ENCODE measurements at regions not wholly inside any gene's neighbourhood (a gene's known extent, or its start where the extent isn't known, plus 50 kb on each side); places are given as distances from the start of the nearest gene placed in this dataset.
"Not testable (repeated sequence)": the region's sequence is repeated elsewhere in the genome, so short reads cannot be mapped to it uniquely, and the experiment has no call there.

DNA sequence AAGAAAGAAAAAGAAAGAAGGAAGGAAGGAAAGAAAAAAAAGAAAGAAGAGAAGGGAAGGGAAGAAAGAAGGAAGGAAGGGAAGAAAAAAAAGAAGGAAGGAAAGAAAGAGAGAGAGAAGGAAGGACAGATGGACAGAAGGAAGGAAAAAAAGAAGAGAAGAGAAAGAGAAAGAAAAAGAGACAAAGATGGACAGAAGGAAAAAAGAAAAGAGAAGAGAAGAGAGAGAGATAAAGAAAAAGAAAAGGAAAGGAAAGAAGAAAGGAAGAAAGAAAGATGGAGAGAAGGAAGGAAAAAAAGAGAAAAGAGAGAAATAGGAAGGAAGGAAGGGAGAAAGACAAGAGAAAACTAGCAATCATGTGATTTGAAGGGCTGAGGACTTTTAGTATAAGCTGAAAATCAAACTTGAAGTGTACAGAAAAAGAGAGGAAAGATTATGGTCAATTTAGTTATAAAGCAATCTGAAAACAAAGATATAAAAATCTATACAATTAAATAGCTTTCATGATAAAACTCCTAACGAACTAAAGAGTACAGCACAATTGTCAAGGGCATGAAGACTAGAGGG lies 115.3 kb downstream of the LTN1 start:
- no peak for DNase-seq (ENCODE audit: low read depth in 2 of 2)

DNA sequence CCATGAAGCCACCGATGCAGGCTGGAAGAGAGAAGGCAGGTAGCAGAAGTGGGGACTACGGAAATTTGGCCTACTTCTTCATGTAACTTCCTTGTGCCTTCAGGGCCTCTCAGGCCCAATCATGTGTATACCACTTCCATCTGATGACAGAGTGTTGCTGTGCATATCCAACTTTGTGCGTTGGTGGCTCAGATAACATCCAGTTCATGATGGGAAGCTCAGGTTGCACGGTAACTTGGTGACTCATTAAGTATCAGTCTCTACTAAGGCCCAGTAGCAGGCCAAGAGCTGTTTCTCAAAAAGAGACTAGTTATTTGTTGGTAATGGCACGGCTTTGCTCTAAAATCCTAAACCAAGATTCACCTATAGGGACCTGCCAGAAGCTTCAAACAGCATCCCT lies 117.6 kb downstream of the LTN1 start:
- DNase-seq (ENCODE audit: low read depth in 2 of 2): no peak

- no peak for DNase-seq (ENCODE audit: low read depth in 2 of 2)
Measured at GRCh38 chr21:28872218-28872617, 120.5 kb downstream of the LTN1 start.

- DNase-seq (ENCODE audit: low read depth in 2 of 2): no peak
Measured at GRCh38 chr21:28871388-28872010, 121.2 kb downstream of the LTN1 start.

GRCh38 chr21:28867401-28867800 lies 125.3 kb downstream of the LTN1 start:
- no peak for DNase-seq (ENCODE audit: low read depth in 2 of 2)

- no peak for DNase-seq (ENCODE audit: low read depth in 2 of 2)
Measured at GRCh38 chr21:28865488-28866186, 127.0 kb downstream of the LTN1 start.

- no peak for DNase-seq (ENCODE audit: low read depth in 2 of 2)
Measured at GRCh38 chr21:28858424-28858823, 134.3 kb downstream of the LTN1 start.

DNA sequence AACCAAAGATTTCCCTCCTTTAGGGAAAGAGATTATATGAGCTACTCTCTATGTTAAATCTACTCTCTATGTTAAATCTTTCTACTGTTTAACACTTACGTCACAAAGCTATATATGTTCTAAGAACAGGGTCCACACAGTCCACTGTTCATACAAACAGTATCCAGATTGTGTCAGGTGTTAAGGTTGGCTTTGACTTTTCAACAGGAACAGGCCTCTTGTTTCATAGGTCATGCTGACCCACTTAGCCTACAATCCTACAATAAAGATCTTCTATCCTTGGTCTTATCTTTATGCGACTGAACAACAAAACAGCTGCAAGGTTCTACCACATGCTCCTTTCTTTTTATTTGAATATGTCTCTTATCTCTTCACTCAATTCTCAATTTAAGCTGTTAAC lies 134.9 kb downstream of the LTN1 start:
- no peak for DNase-seq (ENCODE audit: low read depth in 2 of 2)

DNA sequence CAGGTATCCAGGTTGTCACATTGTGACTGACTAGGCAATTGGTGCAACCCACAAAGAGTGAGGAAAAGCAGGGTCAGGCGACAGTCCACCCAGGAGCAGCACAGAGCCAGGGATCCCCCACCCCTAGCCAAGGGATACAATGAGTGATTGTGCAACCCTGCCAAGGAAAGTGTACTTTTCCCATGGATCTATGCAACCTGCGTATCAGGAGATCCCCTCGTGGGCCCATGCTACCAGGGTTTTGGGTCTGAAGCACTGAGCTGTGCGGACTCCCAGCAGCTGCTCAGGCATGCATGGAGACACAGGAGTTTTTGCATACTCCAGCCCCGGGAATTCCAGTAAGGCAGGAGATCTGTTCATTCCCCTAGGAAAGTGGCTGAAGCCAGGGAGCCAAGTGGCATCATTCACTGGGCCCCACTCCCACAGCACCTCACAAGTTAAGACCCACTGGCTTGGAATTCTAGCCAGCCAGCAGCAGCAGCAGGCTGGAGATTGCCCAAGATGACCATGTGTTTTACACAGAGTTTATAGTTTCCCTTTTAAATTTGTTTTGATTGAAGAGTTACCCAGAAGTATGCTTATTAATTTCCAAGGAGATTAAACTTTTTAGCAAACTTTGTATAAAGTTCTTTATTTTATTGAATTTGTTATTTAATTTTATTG lies 136.0 kb downstream of the LTN1 start:
- DNase-seq (ENCODE audit: low read depth in 2 of 2): no peak

DNA sequence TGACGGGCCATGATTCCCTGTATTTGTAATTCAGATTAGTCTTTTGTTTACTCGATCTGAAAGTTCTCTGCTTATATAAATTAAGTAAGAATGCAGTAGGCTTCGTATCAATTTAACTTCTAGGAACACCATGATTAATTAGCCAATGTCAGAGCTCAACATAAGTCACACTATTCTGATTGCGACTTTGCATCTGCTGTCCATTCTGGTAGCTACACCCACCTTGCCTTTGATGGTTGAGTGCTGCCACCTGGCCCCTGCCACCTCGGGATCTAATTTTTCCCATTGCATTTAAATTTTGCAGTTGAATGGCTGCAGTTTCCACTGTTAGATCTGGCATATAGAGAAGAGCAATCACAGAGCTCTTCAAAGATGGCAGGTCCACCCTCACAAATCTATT lies 140.0 kb downstream of the LTN1 start:
- no peak for DNase-seq (ENCODE audit: low read depth in 2 of 2)

GRCh38 chr21:28851645-28852044 lies 141.0 kb downstream of the LTN1 start:
- no peak for DNase-seq (ENCODE audit: low read depth in 2 of 2)

GRCh38 chr21:28839237-28839636 lies 153.4 kb downstream of the LTN1 start:
- not testable (repeated sequence) for DNase-seq (ENCODE audit: low read depth in 2 of 2)

DNA sequence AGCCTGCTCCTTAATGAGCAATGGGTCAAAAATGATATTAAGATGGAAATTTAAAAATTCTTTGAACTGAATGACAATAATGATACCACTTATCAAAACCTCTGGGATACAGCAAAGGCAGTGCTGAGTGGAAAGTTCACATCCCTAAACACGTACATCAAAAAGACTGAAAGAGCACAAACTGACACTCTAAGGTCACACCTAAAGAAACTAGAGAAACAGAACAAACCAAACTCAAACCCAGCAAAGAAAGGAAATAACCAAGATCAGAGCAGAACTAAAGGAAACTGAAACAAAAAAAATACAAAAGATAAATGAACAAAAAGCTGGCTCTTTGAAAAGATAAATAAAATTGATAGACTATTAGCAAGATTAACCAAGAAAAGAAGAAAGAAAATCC lies 155.3 kb downstream of the LTN1 start:
- not testable (repeated sequence) for DNase-seq (ENCODE audit: low read depth in 2 of 2)

DNA sequence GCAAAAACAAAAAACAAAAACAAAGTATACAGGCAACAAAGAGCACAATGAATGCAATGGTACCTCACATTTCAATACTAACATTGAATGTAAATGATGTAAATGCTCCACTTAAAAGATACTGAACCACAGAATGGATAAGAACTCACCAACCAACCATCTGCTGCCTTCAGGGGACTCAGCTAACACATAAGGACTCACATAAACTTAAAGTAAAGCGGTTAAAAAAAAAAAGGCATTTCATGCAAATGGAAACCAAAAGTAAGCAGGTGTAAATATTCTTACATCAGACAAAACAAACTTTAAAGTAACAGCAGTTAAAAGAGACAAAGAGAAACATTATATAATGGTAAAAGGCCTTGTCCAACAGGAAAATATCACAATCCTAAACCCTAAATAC lies 156.1 kb downstream of the LTN1 start:
- DNase-seq (ENCODE audit: low read depth in 2 of 2): not testable (repeated sequence)

- no peak for DNase-seq (ENCODE audit: low read depth in 2 of 2)
Measured at GRCh38 chr21:28834335-28835238, 158.1 kb downstream of the LTN1 start.

- DNase-seq (ENCODE audit: low read depth in 2 of 2): no peak
Measured at GRCh38 chr21:28833609-28834008, 159.1 kb downstream of the LTN1 start.

DNA sequence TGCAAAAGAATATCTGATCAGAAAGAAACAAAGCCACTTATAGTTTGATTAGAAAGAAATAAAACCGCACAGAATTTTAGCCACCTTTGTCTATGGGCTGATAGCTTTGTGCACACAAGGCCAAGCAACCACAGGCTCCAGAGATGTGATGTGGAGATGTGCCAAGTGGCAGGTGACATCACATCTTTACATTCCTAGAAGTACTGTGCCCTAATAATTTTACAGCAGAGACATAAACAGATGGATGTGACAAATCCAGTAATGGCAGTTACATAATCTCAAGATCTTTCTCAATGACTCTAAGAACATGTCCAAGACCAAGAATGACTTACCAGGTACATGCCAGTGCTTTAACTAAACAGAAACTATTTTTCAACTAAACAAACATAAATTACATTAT lies 159.5 kb downstream of the LTN1 start:
- no peak for DNase-seq (ENCODE audit: low read depth in 2 of 2)

DNA sequence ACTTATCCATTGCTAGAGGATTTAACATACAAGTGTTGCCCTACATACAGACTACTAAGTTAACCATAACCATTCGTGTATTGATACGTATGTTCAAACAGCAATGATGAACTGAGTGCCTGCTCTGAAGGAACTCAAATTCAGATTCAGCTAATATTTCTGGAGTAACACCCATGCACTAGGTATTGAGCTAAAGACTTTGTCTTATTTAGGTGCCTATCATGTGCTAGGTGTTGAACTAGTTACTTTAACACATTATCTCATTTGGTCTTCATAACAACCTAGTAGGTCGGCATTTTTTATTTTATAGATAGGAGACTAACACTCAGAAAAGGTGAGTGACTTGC lies 160.0 kb downstream of the LTN1 start:
- no peak for DNase-seq (ENCODE audit: low read depth in 2 of 2)

GRCh38 chr21:28832013-28832714 lies 160.5 kb downstream of the LTN1 start:
- DNase-seq (ENCODE audit: low read depth in 2 of 2): peak in 1 of 2 donors; percentile 5

DNA sequence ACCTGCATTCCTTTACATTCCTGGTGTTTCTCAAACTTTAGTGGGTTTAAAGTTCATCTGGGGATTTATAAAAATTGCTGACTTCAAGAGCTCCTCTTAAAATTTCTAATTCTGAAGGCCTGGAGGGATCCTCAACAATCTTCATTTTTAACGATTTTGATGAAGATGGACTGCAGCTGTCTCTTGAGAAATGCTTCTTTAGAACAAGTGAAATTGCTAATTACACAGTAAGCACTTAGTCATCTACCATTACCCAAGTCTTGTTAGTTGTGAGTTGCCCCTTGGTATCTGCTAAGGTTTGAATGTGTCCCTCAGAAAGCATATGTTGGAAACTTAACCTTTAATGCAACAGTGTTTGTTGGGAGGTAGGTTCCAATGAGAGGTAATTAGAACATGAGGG lies 163.7 kb downstream of the LTN1 start:
- DNase-seq (ENCODE audit: low read depth in 2 of 2): no peak

DNA sequence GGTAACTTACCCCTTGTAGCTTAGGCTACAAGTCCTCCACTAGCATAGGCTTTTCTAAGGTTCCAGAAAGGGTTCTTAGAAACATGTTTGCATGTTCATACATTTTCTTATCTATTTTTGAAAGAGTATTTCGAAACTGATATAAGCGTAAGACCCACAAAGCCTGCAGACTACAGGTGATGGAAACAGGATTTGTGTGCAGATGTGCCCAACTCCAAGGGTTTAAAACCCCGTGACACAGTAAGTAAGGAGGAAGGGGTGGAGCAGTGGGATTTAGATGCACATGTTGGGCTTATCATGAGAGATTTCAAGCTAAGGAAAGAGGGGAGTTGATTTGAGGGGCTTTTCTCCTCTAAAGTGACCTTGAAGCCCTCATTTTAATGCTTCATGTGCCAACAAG lies 164.7 kb downstream of the LTN1 start:
- DNase-seq (ENCODE audit: low read depth in 2 of 2): no peak

All from stimulated activated CD8-positive, alpha-beta memory T cell treated with anti-CD3 and anti-CD28 coated beads, Interleukin-7, amount 100 ng/mL, for 4 hours (primary cell).